GM21737 (cell line): ENCODE measurements at regions not wholly inside any gene's neighbourhood (a gene's known extent, or its start where the extent isn't known, plus 50 kb on each side); places are given as distances from the start of the nearest gene placed in this dataset.
"Not testable (repeated sequence)": the region's sequence is repeated elsewhere in the genome, so short reads cannot be mapped to it uniquely, and the experiment has no call there.

Experiments
- ATAC-seq: cut with Tn5 transposase; IDR thresholded peaks from one replicate; pipeline ENCODE4 v1.9.1; 2021; ENCODE audit warnings: mild to moderate bottlenecking, moderate library complexity; ENCODE audit not compliant: unreplicated experiment

- no peak for ATAC-seq
These were observed 522.4 kb upstream of the NAALADL2 start for GRCh38 chr3:174336784-174337183.

DNA sequence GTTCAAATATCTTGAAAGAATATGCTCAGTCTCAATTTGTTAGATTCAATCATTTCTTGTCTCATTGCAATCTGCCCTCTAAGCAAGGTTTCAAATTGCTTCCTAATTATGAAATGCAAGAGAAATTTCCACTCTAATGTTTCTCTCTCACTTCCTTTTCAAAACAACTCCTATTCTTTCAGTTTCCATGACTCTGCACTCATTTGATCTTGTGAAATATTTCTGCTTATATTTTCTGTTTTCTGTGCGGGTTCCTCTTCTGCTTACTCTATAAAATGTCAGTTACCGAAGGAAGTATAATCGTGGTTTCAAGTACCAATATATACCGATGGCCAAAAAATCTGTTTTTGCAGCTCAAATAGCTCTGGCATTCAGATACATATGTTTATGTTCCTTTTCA, 521.9 kb upstream of the NAALADL2 start:
- no peak for ATAC-seq

GRCh38 chr3:174340624-174341587, 518.2 kb upstream of the NAALADL2 start:
- ATAC-seq = no peak

DNA sequence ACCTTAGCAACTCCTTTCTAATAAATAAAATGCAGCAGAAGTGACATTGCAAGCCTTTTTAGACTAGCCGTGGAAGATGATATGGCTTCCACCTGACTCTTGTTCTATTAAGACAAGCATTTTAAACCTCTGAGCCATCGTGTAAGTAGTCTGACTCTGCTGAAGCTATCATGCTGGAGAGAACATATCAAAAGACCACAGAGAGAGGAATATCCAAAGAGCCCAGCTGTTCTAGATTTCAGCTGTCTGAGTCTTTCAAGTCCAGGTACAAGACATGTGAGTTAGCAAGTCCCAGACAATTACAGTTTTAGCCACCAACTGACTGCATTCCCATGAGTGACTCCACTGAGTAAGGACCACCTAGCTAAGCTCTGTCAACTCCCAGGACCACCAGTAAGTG, 517.0 kb upstream of the NAALADL2 start:
- ATAC-seq = no peak

GRCh38 chr3:174342941-174343501, 516.1 kb upstream of the NAALADL2 start:
- no peak for ATAC-seq

- ATAC-seq = no peak
These were observed 513.0 kb upstream of the NAALADL2 start for GRCh38 chr3:174346141-174346540.

DNA sequence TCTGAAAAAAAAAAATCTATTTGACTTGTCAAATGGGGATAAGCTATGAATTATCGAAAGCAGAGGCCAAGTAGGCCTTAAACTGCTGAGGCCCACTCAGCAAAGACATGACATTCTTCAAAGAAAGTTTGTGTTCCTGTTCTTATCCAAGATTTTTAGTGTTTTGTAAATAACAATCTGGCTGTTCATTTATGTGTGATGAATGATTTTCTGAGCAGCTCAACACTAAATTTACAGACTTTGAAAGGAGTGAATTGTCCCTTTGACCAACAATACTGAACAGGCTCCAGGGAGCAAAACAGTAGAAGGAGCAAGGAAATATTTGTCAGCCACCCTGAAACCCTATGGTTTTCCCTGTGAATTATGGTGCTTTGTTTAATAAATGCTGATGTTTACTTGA, 512.6 kb upstream of the NAALADL2 start:
- ATAC-seq = no peak

- no peak for ATAC-seq
These were observed 511.5 kb upstream of the NAALADL2 start for GRCh38 chr3:174347474-174348138.

DNA sequence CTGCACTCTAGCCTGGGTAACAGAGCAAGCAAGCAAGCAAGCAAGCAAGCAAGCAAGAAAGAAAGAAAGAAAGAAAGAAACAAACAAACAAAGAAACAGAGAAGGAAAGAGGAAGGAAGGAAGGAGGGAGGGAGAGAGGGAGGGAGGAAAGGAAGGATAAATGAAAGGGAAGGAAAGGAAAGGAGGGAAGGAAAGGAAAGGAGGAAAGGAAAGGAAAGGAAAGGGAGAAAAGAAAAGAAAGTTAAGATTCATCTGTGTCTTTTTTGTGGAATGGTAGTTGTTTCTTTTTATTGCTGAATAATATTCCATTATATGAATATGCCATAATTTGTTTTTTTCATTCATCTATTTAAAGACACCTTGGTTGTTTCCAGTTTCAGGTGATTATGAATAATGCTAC, 506.9 kb upstream of the NAALADL2 start:
- no peak for ATAC-seq

GRCh38 chr3:174355505-174355904, 503.6 kb upstream of the NAALADL2 start:
- no peak for ATAC-seq

DNA sequence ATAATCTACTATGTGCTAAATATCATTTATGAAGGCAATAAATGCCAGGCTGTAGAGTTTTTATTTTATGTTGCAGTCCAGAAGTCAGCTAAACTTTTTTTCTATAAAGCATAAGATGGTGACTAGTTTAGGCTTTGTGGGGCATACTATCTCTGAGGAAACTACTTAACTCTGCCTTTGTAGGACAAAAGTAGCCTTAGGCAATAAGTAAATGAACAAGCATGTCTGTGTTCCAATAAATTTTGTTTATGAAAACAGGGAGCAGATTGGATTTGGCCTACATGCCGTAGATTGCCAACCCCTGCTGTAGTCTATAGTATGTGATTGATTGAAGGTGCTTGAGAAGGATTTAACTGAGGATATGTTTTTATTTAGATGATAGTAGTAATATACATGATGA, 502.5 kb upstream of the NAALADL2 start:
- no peak for ATAC-seq

- ATAC-seq = no peak
These were observed 500.9 kb upstream of the NAALADL2 start for GRCh38 chr3:174358252-174358651.

DNA sequence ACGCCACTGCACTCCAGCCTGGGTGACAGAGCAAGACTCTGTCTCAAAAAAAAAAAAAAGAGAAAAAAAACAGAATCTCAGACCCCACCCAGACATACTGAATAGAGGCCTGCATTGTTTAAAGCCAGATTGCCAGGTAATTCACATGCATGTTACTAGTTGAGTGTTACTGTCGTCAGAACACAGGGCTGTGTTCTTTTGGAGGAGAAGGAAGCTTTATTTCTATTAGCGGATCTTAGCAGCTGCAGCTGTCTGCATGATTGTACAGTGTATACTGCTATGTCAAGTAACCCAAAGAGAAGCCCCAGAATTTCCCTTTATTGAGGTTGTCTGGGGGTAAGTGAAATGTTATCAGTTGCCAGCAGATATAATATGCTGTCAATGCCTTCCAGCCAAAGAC, 496.6 kb upstream of the NAALADL2 start:
- no peak for ATAC-seq

GRCh38 chr3:174363256-174363655, 495.9 kb upstream of the NAALADL2 start:
- no peak for ATAC-seq

GRCh38 chr3:174365796-174366195, 493.3 kb upstream of the NAALADL2 start:
- no peak for ATAC-seq

GRCh38 chr3:174366904-174367303, 492.2 kb upstream of the NAALADL2 start:
- ATAC-seq = not testable (repeated sequence)

DNA sequence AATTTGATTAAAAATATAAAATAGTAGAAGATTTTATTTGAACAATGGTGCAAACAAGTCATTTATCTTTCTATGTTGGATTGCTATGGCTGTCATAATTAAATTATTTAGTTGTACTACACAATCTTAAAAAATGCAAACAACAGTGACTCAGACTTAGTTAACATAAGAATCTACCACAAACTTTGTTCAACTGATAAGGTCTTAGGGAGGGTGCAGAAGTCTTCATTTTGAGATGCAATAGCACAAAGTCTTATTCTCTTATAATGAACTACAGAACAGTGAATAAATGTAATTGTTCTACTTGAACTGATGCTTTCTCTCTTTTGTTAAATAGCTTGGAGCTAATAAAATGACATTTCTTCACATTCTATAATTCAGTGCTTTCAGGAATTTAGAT, 482.8 kb upstream of the NAALADL2 start:
- ATAC-seq = no peak

DNA sequence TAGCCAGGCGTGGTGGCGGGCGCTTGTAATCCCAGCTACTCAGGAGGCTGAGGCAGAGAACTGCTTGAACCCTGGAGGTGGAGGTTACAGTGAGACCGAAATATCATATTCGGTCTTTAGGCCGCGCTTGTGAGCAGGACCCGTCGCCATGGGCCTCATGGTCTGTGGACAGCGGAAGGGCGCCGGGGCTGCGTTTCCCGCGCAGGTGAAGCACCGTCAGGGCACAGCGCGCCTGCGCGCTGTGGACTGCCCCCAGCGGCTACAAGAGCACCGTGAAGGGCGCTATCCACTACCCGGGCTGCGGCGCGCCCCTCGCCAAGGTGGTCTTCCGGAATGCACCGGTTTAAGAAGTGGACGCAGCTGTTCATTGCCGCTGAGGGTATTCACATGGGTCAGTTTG, 482.0 kb upstream of the NAALADL2 start:
- no peak for ATAC-seq

- no peak for ATAC-seq
These were observed 481.4 kb upstream of the NAALADL2 start for GRCh38 chr3:174377684-174378083.

GRCh38 chr3:174382878-174383277, 476.3 kb upstream of the NAALADL2 start:
- ATAC-seq = no peak

DNA sequence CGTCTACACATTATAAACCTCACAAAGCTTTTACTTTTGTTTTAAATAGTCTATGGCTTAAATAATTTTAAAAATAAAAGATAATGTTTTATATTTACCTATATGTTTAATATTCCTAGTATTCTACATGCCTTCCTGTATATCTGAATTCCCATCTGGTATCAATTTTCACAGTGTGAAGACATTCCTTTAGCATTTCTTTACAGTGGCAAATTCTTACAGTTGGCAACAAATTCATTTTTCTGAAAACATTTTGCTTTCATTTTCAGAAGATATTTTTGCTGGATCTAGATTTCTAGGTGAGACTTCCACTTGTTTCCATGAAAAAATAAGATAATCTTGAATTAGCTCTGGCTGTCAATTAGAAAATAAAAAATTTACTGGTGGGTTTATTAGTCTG, 471.4 kb upstream of the NAALADL2 start:
- ATAC-seq = no peak

DNA sequence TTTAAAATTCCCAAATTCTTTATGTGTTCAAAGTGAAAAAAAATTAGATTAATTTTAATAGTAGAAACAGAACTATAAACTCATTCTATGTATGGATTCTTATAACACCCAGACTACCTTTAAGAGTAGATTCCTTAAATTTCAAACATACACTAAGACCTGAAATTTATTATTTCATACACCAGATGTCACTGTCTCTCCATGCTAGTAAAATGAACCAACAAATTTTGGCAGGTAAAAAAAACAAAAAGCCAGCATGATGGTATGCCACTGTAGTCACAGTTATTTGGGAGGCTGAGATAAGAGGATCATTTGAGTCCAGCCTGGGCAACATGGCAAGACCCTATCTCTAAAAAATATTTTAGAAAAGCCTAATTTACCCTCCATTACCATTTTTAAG, 461.3 kb upstream of the NAALADL2 start:
- no peak for ATAC-seq
